Fibroblast of skin of back (primary cell): ENCODE measurements at regions not wholly inside any gene's neighbourhood (a gene's known extent, or its start where the extent isn't known, plus 50 kb on each side); places are given as distances from the start of the nearest gene placed in this dataset.

Experiments
- DNase-seq: peaks from one replicate; pipeline ENCODE4 v3.0.0-alpha.2; 2013

DNA sequence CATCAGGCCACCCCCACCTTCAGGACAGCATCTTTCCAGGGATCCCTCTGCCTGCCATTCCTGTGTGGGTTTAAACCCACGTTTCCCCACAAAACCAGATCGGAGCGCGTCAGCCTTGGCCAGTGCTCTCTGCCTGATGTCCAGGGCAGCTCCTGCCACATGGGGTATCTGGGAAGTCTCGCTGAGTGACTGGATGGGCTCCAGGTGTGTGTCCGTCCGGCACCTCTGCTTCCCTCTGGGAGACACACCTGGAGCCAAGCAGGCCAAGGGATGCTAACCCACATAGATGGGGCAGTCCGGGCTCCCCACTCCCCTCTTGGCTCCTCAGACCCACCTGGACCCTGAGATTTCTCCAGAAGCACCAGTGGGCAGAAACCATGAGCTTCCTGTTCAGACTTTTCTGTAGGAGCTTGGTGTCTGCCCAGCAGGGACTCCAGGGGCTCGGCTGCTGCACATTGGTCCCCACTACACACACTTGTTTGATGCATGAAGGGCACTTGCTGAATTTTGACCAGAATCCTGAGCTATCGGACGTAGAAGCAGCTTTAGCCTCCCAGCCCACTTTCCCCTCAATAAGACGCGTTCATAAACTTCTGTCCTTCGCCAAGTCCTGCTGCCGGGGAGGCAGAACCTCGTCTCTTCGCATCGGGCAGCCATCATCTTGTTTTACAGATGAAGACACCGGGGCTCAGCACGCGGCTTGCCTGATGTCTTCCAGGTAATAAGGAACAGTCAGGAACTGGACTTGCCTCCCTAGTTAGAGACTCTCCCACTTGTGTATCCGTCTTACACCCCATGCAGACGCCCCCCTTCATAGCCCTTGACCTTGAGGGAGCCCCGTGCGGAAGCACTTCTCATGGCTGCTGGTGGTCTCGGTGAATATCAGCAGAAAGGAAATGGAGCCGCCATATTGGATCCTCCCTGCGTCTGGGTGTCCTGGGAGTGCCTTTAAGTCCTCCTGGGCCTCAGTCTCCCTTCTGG is 91.6 kb upstream of the ZNF469 start:
- DNase-seq, result no peak

DNA sequence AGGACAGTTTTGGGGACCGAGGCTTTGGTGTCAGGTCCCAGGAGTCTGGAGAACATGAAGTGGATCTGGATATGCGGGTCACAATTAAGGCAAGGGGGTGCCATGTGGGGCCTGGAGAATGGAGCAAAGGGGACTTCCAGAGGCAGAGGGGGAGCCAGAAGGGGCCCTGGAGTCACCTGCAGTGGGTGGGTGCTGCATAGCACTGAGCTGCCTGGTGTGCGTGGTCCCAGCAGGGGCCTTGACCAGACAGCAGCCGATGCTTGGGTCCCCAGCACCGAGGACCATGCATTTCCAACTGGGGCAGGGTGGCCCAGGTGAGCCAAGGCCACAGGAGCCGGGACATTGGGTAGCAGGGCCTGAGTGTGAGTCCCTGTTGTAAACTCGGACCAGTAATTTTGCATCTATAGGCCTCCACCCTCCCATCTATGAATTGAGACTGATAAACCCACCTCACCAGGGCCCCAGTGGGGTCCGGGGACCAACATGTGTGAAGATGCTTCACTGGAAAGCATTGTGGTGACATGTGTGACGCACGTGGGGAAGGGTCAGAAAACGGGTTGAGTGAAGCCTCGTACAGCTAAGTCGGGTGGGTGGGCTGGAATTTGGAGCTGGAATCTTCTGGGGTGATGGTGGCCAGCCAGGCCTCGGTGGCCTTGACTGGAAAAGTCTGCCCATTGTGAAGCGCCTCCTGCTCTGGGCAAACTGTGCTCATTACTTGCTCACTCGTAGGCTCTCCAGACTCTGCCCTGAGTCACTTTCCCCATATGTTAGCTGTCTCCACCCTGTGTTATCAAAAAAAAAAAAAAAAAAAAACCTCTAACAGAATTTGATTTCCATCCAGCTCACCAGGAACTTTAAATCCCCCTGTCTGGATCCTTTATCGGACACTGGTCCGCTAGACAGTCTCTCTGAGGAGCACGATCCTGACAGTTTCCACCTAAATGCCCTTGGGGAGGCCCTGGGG is 90.5 kb upstream of the ZNF469 start:
- DNase-seq, result peak; percentile 54

DNA sequence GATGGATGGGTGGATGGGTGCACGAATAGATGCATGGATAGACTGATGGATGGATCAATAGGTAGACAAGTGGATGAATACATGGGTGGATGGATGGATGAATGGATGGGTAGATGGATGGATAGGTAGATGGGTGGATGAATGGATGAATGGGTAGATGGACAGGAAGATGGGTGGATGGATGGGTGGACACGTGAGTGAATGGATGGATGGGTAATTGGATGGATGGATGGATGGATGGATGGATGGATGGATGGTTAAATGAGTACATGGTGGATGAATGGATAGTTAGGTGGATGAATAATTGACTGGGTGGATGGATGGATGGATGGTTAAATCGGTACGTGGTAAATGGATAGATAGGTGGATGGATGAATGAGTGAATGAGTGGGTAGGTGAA is 89.7 kb upstream of the ZNF469 start:
- DNase-seq, result no peak

DNA sequence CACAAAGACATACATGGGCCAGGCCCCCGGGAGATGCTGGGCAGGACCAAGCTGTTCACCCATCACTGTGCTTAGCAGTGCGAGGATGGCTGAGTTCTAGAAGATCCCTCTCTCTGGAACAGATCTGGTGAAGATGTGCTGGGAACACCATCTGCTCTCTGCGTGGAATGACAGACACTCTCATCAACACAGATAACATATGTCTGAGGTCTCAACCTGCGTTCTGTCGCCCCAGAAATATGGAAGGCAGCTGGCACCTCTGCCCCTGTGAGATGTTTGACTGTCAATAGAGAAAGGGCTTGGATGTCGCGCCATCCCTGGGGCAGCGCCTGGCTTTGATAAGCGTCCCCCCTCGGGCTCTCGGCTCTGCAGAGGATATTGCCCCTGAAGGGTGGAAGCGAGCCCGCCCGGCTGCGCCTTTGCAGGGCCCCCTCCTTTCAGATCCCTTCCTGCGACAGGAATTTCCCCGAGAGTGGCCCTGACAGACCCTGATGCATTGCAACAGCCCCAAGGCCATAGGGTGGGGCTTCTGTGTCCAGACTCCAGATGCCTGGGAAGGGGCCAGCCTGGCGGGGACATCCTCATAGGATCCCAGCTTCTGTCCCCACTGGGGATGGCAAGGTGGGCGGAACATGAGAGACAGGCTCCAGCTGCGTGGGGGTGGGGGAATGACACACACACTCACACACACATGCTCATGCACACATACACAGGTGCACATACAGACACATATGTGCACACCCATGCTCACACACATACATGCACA is 86.9 kb upstream of the ZNF469 start:
- no peak for DNase-seq

DNA sequence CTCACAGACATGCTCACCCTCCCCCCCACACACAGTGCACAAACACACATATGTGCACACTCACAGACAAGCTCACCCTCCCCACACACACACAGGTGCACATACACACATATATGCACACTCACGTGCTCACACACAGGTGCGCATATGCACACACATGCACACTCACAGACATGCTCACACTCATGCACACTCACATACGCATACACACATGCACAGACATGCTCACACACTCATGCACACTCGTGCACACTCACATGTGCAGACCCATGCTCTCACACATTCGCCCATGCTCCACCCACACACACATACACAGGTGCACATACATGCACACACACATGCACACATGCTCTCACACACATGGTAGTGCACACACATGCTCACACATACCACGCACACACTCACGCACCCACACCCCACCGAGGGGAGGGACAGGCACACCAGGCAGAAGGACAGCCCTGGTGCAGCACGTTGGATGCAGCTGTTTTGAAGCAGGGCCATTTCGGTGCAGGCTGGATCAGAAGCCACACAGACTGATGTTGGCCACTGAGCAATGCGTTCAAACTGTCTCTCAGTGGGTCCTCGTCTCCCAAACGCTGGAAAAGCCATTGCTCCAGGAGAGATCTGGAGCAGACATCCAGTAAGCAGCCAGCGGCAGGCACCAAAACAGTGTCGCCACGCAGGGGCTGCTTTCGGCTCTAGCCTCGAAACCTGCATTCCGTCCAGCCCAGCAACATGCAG is 86.2 kb upstream of the ZNF469 start:
- no peak for DNase-seq

DNA sequence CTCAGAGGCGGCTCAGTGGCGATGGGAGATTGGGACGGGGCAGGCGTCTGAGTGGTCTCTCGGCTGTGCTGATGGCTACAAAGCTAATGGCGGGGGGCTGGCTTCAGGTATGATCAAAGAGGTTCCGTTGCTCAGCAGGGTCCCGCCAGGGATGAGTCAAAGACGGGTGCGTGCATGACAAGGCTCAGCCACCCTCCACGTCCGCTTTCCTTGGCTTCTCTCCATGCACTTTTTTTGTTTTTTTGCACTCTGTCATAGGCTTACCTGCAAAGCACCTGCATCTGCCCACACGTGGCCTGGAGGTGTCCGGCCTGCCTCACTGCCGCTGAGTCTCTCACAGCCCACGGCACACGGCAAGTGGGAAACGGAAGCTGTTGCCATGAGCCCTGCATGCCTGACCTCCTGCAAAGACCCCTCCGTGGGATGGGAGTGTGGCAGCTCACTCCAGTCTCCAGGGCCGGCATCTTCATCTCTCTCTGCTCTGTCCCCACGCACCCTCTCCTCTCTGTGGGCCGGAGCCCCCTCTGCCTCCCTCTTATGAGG is 85.5 kb upstream of the ZNF469 start:
- no peak for DNase-seq

DNA sequence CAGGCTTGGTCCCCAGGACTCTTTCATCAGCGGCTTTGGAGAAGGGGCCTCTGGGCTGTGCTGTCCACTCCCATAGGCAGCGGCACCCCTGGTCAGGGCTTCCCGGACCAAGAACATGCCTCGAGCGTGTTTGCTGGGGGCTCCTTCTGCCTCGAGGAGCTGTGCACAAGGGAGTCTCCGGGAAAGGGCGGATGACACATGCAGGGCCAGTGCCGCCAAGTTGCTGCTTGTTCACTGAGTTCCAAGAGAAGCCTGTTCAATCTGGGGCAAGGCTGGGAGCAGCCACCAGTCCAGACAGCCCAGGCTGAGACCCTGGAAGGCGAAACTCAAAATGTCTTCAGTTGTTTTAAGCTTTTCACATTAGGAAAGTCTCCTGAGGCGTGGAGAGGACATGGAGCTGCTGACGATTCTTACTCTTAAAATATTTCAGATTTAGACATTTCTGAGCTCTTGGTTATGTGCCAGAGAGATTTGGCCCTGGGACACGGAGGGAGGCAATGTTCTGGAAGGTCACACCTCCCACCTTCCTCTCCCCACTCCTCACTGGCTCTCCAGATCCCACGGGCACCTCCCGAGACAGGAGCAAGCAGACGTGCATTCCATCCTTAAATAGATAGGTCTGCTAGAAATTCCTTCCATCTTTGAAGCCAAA is 84.5 kb upstream of the ZNF469 start:
- peak; percentile 68 for DNase-seq

DNA sequence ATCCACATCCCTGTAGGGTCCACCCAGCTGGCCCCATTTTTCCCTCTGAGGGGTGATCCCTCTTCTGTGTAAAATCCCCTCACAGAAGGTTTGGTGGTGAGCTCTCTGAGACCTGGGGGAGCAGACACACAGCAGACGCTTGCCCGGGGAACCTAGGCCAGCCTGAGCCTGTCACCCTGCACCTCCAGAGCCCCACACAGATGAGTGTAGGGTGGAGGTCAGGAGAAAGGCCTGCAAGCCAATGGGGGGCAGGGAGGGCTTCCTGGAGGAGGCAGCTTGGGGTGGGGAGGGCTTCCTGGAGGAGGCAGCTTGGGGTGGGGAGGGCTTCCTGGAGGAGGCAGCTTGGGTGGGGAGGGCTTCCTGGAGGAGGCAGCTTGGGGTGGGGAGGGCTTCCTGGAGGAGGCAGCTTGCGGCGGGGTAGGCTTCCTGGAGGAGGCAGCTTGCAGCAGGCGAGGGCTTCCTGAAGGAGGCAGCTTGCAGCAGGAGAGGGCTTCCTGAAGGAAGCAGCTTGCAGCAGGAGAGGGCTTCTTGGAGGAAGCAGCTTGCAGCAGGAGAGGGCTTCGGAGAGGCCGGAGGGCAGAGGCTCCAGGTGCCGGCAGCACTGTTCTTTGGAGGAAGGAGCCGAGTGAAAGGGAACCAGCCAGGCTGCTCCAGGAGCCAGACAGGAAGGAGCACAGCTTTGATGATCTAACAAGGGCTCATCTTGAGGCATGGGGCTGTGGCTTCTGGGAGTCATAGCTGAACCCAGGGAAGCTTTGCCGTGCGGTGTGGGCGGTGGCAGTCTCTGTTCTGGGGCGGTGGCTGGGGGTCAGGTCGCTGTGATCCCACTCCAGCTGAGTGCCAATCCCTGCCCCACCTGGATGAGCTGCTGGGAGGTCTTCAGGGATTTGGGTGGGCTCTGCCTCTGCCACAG is 83.7 kb upstream of the ZNF469 start:
- peak; percentile 71 for DNase-seq

DNA sequence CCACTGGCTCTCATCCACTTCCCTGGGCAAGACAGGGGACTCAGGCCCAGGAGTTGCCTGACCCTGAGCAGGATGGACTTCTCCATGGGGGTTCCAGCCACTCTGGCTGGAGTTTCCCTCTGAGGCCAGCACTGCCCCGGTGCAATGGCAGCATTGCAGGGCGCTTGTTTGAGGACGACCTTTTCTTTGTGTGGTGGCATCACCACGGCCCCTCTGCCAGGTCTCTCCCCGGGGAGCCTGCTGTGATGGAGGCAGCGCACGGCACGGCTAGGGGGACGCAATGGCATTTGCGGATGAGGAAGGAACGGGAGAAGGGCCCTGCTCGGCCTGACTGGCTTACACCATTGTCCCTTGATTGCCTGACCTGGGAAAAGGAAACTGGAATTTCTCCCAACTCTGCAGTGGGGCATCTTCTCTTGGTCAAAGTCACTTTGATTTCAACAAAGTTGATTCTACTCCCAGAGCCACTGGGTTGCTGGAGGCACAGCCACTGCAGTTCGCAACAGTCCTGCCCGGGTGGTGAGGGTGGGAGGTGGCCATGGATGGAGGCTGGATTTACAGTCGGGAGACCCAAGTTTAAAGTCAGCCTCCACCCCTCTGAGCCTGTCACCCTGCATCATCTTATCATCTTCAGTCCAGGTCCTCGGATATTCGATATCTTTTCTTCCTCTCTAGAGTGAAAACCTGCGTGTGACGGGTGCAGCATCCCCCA is 82.9 kb upstream of the ZNF469 start:
- DNase-seq, result no peak

DNA sequence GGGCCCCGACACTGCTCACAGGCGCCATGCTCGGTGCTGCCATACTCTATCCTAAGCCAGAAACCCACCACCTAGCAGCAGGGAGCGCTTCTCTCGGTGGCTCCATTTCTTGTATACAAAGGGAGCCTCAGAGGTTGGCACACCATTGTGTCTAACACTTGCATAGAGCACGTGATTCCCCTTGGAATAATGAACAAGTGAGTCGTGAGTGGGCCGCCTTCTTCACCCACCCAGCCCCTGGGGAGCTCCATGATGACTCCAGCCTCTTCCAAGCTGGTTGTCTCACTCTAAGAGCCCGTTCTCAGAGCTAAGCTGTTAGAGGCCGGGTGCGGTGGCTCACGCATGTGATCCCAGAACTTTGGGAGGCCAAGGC is 82.3 kb upstream of the ZNF469 start:
- no peak for DNase-seq

DNA sequence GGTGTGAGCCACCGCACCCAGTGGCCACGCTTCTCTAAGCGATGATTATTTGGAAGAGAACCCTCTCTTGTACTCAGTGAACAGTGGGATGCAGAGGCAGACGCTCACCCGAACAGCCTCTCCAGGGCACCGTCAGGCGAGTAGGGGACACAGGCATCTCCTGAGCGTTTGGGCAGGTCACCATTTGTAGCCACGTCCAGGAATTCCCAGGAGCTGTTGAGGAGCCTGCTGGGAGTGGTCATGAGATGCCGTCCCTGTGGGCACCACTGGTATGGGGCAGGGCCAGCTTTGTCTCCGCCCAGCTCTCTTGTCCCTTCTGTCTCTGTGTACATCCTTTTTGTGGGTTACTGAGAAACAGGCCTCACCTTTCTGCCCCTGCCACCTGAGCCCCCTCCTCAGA is 81.3 kb upstream of the ZNF469 start:
- no peak for DNase-seq

DNA sequence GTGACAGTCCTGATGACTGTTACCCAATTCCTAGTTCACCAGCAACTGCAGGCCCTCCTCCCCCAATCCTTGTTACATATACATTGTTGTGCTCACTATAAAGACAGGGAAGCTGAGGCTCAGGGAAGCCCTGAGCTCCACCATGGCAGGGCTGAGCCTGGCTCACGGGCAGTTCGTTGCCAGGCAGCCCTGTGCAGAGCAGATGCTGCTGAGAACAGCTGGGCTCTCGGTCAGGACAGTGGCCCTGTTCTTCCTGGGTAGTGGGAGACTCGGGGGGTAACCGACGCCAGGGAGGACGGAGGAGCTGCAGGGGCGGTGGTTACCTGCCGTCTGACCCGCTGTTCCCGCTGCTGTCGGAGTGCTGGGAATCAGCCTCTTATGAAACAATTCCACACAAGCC is 80.9 kb upstream of the ZNF469 start:
- DNase-seq, result no peak

DNA sequence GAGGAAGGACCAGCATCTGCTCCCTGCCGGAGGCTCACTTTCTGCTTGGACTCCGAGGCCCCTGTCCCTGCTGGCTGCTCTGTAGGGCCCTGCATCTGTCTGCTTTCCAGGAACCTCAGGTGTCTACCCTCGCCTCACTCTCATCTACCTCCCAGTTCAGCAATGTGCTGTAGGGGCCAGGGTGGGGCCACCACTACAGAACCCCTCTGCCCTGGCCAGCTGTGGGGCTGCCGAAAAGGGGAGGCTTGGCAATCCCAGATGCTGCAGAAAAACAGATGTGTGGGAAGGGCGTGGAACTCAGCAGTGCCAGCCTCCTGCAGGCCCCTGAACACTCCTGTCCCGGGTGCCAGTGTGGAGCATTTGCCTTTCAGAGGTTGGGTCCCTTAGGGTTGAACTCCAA is 80.1 kb upstream of the ZNF469 start:
- no peak for DNase-seq

DNA sequence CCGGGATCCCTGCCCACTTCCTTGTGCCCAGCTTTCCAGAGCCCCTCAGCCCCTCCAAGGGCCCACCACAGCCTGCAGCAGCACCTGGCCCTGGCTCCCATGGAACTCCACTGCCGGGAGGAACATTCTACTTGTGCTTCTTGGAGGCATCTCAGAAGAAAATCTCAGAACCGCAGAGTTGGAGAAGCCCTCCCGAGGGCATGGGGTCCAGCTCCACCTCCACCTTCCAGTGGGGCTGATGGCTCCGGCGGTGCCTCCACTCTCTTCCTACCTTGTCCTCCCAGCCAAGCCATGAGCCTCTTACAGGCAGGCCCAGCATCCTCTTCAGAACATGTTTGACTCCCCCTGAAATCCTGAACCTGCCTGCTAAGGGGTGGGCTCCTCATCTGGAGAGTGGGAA is 79.4 kb upstream of the ZNF469 start:
- DNase-seq, result no peak

DNA sequence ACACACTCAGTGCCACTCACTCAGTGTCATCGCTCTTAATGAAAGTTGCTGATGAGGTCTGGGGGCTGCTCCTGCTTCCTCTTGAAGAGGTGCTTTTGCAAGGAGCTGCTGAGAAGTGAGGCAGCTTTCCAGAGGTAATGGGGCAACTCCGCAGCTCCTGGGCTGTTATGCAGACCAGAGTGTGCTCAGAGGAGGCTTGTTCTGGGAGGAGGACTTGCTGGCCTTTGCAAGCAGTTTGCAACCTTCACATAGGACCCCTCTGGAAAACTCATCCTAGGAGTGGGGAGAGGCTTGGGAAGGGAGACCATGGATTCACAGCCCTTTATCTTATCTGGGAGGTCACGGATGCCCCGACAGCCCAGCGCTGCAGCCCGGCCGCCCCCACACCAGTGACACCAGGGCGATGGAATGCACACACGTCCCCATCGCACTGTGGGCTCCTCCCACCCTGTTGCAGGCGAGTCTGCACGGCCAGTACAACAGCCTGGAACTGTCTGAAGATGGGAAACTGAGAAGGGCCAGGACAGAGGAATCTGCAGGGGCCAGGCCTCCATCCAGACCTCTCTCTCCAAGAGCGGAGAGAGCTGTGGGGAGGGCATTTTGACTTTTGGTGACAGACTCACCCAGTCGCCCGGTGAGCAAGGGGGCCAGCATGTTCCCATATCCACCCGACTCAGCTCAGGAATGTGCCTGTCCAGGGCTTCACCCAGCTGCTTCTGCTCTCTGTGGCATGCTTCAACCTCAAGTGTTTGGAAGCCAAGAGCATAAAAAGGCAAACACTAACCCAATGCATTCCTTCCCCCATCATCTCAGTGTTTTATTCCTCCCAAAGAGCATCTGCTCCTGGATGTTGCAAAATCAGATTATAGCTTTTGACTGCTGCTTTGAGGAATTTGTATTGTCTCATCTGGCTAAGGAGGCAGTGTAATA is 78.6 kb upstream of the ZNF469 start:
- DNase-seq, result peak; percentile 97

DNA sequence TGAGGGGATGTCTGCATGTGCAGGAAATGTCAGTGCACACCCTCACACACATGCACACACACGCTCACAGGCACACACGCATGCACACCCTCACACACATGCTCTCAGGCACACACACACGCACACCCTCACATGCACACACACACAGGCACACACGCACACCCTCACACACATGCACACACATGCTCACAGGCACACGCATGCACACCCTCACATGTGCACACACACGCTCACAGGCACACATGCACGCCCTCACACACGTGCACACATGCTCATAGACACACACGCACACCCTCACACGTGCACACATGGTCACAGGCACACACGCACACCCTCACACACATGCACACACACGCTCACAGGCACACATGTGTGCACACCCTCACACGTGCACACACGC is 77.6 kb upstream of the ZNF469 start:
- DNase-seq, result no peak

DNA sequence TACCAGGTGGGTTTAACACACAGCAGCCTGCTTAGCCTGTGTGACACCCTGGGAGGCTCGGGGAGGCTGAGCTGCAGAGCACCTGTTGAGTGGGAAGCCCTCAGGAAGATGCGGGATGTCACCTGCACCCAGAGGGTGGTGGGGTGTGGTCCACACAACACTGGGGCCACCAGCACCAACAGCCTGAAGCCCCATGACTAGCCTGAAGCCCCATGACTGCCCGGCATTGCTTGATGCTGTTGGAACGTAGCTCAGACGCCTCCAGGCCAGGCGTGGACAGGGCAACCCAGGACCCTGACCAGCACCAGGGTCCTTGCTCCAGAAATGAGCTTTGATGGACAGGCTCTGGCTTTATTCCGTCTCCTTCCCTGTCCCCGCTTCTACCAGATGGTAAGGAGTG is 76.3 kb upstream of the ZNF469 start:
- DNase-seq, result no peak
